ENCODE measurements at regions not wholly inside any gene's neighbourhood (a gene's known extent, or its start where the extent isn't known, plus 50 kb on each side); places are given as distances from the start of the nearest gene placed in this dataset.

DNA sequence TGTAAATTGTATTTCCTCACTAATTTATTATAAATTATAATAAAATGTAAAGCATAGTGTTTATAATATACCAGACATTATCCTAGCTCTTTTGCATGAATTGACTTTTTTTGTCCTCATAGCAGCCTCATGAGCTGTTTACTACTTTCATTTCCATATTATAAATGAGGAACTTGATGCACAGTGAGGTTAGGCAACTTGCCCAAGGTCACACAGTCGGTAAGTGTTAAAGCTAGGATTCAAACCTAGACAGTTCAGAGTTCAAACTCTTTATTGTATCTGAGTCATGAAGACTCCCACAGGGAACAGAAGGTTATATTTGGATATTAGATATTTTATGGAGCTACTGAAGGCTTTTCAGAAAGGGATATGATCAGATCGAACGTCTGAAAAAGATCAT is 322.2 kb upstream of the SATB1 start:
- peaks cover 100% of the 10 kb centered on the region for H3K4me1 ChIP-seq (ENCODE audit: insufficient read depth, low read length, poor library complexity, severe bottlenecking)

DNA sequence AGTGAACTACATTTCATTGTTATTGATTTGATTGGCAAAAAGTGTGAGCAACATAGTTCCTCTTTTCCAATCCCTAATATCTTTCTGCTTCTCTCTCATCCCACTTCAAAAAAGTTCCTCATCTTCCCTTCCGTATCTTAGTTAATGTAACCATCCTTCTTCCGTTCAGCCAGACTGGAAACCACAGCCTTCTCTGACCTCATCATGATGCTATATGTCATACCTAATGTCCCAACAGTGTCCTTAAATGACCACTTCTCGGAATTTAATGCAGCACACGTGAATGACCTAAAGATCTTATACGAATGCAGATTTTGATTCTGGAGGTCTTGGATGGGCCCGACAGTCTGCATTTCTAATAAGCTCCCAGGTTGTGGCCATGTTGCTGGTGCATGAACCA is 320.3 kb upstream of the SATB1 start:
- BruUV-seq (replicated peaks), result no TSS peak
- no peak for TF ChIP-seq EZH2phosphoT487 (IDR thresholded peaks at IDR 0.05; ENCODE audit: borderline replicate concordance, low read depth, low read length)
- TF ChIP-seq, protein P1, sequence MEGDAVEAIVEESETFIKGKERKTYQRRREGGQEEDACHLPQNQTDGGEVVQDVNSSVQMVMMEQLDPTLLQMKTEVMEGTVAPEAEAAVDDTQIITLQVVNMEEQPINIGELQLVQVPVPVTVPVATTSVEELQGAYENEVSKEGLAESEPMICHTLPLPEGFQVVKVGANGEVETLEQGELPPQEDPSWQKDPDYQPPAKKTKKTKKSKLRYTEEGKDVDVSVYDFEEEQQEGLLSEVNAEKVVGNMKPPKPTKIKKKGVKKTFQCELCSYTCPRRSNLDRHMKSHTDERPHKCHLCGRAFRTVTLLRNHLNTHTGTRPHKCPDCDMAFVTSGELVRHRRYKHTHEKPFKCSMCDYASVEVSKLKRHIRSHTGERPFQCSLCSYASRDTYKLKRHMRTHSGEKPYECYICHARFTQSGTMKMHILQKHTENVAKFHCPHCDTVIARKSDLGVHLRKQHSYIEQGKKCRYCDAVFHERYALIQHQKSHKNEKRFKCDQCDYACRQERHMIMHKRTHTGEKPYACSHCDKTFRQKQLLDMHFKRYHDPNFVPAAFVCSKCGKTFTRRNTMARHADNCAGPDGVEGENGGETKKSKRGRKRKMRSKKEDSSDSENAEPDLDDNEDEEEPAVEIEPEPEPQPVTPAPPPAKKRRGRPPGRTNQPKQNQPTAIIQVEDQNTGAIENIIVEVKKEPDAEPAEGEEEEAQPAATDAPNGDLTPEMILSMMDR (conservative IDR thresholded peaks at IDR 0.05; ENCODE audit: low read length), result no peak
- POLR2A ChIA-PET, result interaction anchor here (1.0 kb wide), 1 partner anchor 8 kb away, joined by 3 read pairs; no protein-coding TSS in a partner anchor
- intact Hi-C loops (cut with micrococcal nuclease; ENCODE audit: unreplicated experiment), result loop anchor here (5.0 to 10.0 kb wide), 4 partner anchors 1003 to 1551 kb away; partner anchors contain the start of genes KAT2B, SGO1 and TBC1D5
- Histone ChIP-seq H3K4me1 (ENCODE audit: insufficient read depth, low read length, poor library complexity, severe bottlenecking) (peaks cover 100% of the 10 kb centered on the region), H3K9me3 (ENCODE audit: low read length) (no peaks in the 10 kb centered on the region), H3K27ac (ENCODE audit: low read depth, low read length, poor library complexity, severe bottlenecking) (peak overlapping the region; percentile 32), H3K9me2 (ENCODE audit: insufficient read depth, low read length) (no peaks in the 10 kb centered on the region), H3K36me3 (ENCODE audit: insufficient read depth, low read length) (no peaks in the 10 kb centered on the region), H3K4me3 (ENCODE audit: low read depth, low read length, poor library complexity, severe bottlenecking) (no peak overlapping the region), H2AFZ (ENCODE audit: low read length) (peak overlapping the region; percentile 94; the same call in 1 of the 2 replicates), H3K79me2 (ENCODE audit: insufficient read depth, low read depth, low read length) (no peaks in the 10 kb centered on the region), H3K4me2 (ENCODE audit: low read length) (peak overlapping the region; percentile 56; the same call in 1 of the 2 replicates), H4K20me1 (ENCODE audit: insufficient read depth, low read length) (no peaks in the 10 kb centered on the region)
- CTCF ChIA-PET (ENCODE audit: unreplicated experiment), result no interaction called here
- no peak for DNase-seq (ENCODE audit: low spot score)

More for the DNA sequence above, 322.2 kb upstream of the SATB1 start:
- Histone ChIP-seq H3K36me3 (ENCODE audit: insufficient read depth, low read length) (no peaks in the 10 kb centered on the region; the same call in 1 of the 2 replicates), H3K4me2 (ENCODE audit: low read length) (peak overlapping the region; percentile 53), H3K9me2 (ENCODE audit: insufficient read depth, low read length) (no peaks in the 10 kb centered on the region), H3K4me3 (ENCODE audit: low read depth, low read length, poor library complexity, severe bottlenecking) (peak overlapping the region; percentile 13), H3K27ac (ENCODE audit: low read depth, low read length, poor library complexity, severe bottlenecking) (peak overlapping the region; percentile 49), H3K79me2 (ENCODE audit: insufficient read depth, low read depth, low read length) (no peaks in the 10 kb centered on the region), H3K9me3 (ENCODE audit: low read length) (no peaks in the 10 kb centered on the region), H2AFZ (ENCODE audit: low read length) (peak overlapping the region; percentile 76), H4K20me1 (ENCODE audit: insufficient read depth, low read length) (no peaks in the 10 kb centered on the region)
- ChIA-PET POLR2A (interaction anchor here (0.6 to 1.5 kb wide), 8 partner anchors 11 to 1005 kb away, joined by 3 to 4 read pairs (median 3); partner anchors contain the start of gene TBC1D5), CTCF (ENCODE audit: unreplicated experiment) (interaction anchor here (1.1 kb wide), 2 partner anchors 11 to 220 kb away, joined by 3 read pairs; no protein-coding TSS in a partner anchor)
- TF ChIP-seq, protein P1 (conservative IDR thresholded peaks at IDR 0.05; ENCODE audit: low read length), result no peak
- TF ChIP-seq EZH2phosphoT487 (IDR thresholded peaks at IDR 0.05; ENCODE audit: borderline replicate concordance, low read depth, low read length), result no peak
- peak; percentile 39 for DNase-seq (ENCODE audit: low spot score)
- intact Hi-C loops (cut with micrococcal nuclease; ENCODE audit: unreplicated experiment), result loop anchor here (5.0 to 10.0 kb wide), 4 partner anchors 1005 to 1553 kb away; partner anchors contain the start of genes KAT2B, SGO1 and TBC1D5
- BruUV-seq (replicated peaks), result no TSS peak

DNA sequence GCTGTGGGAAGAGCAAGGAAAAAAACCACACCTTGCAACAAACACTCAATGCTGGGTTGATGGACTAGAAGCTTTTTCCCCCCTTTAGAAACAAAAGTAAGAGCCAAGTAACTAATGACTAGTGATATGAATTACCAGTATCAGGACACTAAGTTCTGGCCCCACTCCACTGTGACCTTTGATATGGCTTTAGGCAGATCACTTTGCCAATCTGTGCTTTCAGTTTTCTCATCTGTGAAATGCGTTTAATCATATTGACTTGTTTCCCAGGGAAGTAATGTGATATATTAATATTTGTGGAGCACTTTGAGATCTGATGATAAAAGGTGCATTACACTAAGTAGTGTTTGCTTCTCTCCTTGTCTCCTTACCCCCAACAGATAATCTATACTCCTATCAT is 319.3 kb upstream of the SATB1 start:
- Histone ChIP-seq H3K9me3 (ENCODE audit: low read length) (no peaks in the 10 kb centered on the region), H3K4me3 (ENCODE audit: low read depth, low read length, poor library complexity, severe bottlenecking) (peak overlapping the region; percentile 8), H3K27ac (ENCODE audit: low read depth, low read length, poor library complexity, severe bottlenecking) (peak overlapping the region; percentile 32), H3K36me3 (ENCODE audit: insufficient read depth, low read length) (no peaks in the 10 kb centered on the region), H3K4me2 (ENCODE audit: low read length) (peak overlapping the region; percentile 56), H3K9me2 (ENCODE audit: insufficient read depth, low read length) (no peaks in the 10 kb centered on the region), H3K4me1 (ENCODE audit: insufficient read depth, low read length, poor library complexity, severe bottlenecking) (peaks cover 100% of the 10 kb centered on the region), H3K79me2 (ENCODE audit: insufficient read depth, low read depth, low read length) (no peaks in the 10 kb centered on the region), H4K20me1 (ENCODE audit: insufficient read depth, low read length) (no peaks in the 10 kb centered on the region), H2AFZ (ENCODE audit: low read length) (peak overlapping the region; percentile 94)
- intact Hi-C loops (cut with micrococcal nuclease; ENCODE audit: unreplicated experiment), result loop anchor here (5.0 to 10.0 kb wide), 4 partner anchors 522 to 1550 kb away; partner anchors contain the start of genes KAT2B and SGO1
- no peak for TF ChIP-seq EZH2phosphoT487 (IDR thresholded peaks at IDR 0.05; ENCODE audit: borderline replicate concordance, low read depth, low read length)
- TF ChIP-seq, protein P1 (conservative IDR thresholded peaks at IDR 0.05; ENCODE audit: low read length), result no peak
- BruUV-seq (replicated peaks), result no TSS peak
- CTCF ChIA-PET (ENCODE audit: unreplicated experiment), result no interaction called here
- DNase-seq (ENCODE audit: low spot score), result no peak
- POLR2A ChIA-PET, result interaction anchor here (1.0 kb wide), 1 partner anchor 9 kb away, joined by 3 read pairs; no protein-coding TSS in a partner anchor

All from OCI-LY7 (cell line).